Hepatocyte (in vitro differentiated cells): ENCODE measurements at regions not wholly inside any gene's neighbourhood (a gene's known extent, or its start where the extent isn't known, plus 50 kb on each side); places are given as distances from the start of the nearest gene placed in this dataset.

Experiments used
- DNase-seq: peaks from one replicate; pipeline ENCODE4 v3.0.0-alpha.2; 2016; ENCODE audit warnings: low spot score
- H2AFZ ChIP-seq: fragments of 200-600 bp; sonication (generic); 2 replicates; pipeline ENCODE4 v1.6.0; 2016; ENCODE audit warnings: antibody characterized with exemption, mild to moderate bottlenecking
- H3K27ac ChIP-seq: fragments of 200-600 bp; sonication (generic); 2 replicates; pipeline ENCODE4 v1.5.1; 2016; ENCODE audit warnings: mild to moderate bottlenecking
- H3K27me3 ChIP-seq: fragments of 200-600 bp; sonication (generic); 2 replicates; pipeline ENCODE4 v1.6.1; 2016
- H3K36me3 ChIP-seq: fragments of 200-600 bp; sonication (generic); replicated peaks from 2 replicates; pipeline ENCODE4 v1.5.1; 2016; ENCODE audit warnings: low read depth; ENCODE audit not compliant: insufficient read depth
- H3K4me1 ChIP-seq: fragments of 200-600 bp; sonication (generic); 2 replicates; pipeline ENCODE4 v1.5.1; 2016; ENCODE audit warnings: mild to moderate bottlenecking, moderate library complexity; ENCODE audit not compliant: insufficient read depth
- H3K4me2 ChIP-seq: fragments of 200-600 bp; sonication (generic); 2 replicates; pipeline ENCODE4 v1.6.0; 2016
- H3K4me3 ChIP-seq: fragments of 200-600 bp; sonication (generic); 2 replicates; pipeline ENCODE4 v1.5.1; 2016; ENCODE audit warnings: mild to moderate bottlenecking
- H3K79me2 ChIP-seq: fragments of 200-600 bp; sonication (generic); 2 replicates; pipeline ENCODE4 v1.6.0; 2017; ENCODE audit warnings: mild to moderate bottlenecking
- H3K9me2 ChIP-seq: fragments of 200-600 bp; sonication (generic); replicated peaks from 2 replicates; pipeline ENCODE4 v1.6.0; 2017; ENCODE audit warnings: mild to moderate bottlenecking; ENCODE audit not compliant: insufficient read depth
- H3K9me3 ChIP-seq: fragments of 200-600 bp; sonication (generic); 2 replicates; pipeline ENCODE4 v1.5.1; 2016; ENCODE audit warnings: low read depth, mild to moderate bottlenecking
- H4K20me1 ChIP-seq: fragments of 200-600 bp; sonication (generic); 2 replicates; pipeline ENCODE4 v1.6.0; 2016; ENCODE audit warnings: mild to moderate bottlenecking; ENCODE audit not compliant: insufficient read depth, poor library complexity, severe bottlenecking
- CTCF ChIP-seq: fragments of 200-600 bp; sonication (generic); IDR thresholded peaks from 2 replicates; pipeline ENCODE4 v1.5.1; 2016; ENCODE audit warnings: antibody characterized with exemption, mild to moderate bottlenecking; ENCODE audit not compliant: poor library complexity
- EZH2 ChIP-seq: fragments of 200-600 bp; sonication (generic); IDR thresholded peaks from 2 replicates; pipeline ENCODE4 v1.6.1; 2016; ENCODE audit warnings: antibody characterized with exemption, mild to moderate bottlenecking, borderline replicate concordance
- EZH2phosphoT487 ChIP-seq: fragments of 200-600 bp; sonication (generic); IDR thresholded peaks from one replicate; pipeline ENCODE4 v1.6.1; 2018; ENCODE audit warnings: antibody characterized with exemption, mild to moderate bottlenecking, low read depth, moderate library complexity; ENCODE audit not compliant: unreplicated experiment, severe bottlenecking
- WGBS: methylation state at CpG from one replicate; pipeline ENCODE4 v1.1.6; 2016; ENCODE audit warnings: low lambda C conversion rate; ENCODE audit errors: missing lambda C conversion rate; 5-methylcytosine and 5-hydroxymethylcytosine counted together

GRCh38 chr20:52614051-52614863 lies 357.9 kb upstream of the TSHZ2 start:
- Histone ChIP-seq H3K27me3 (no peaks in the 10 kb centered on the region), H3K9me3 (no peaks in the 10 kb centered on the region), H3K4me2 (no peak overlapping the region), H4K20me1 (no peaks in the 10 kb centered on the region), H3K79me2 (no peaks in the 10 kb centered on the region), H3K4me1 (no peaks in the 10 kb centered on the region), H3K9me2 (no peaks in the 10 kb centered on the region), H3K4me3 (no peak overlapping the region), H3K27ac (no peak overlapping the region), H2AFZ (no peak overlapping the region), H3K36me3 (no peaks in the 10 kb centered on the region)
- no peak for DNase-seq
- no peak for TF ChIP-seq EZH2phosphoT487
- 84% methylated on average over 3 of the region's 3 CpGs for WGBS

DNA sequence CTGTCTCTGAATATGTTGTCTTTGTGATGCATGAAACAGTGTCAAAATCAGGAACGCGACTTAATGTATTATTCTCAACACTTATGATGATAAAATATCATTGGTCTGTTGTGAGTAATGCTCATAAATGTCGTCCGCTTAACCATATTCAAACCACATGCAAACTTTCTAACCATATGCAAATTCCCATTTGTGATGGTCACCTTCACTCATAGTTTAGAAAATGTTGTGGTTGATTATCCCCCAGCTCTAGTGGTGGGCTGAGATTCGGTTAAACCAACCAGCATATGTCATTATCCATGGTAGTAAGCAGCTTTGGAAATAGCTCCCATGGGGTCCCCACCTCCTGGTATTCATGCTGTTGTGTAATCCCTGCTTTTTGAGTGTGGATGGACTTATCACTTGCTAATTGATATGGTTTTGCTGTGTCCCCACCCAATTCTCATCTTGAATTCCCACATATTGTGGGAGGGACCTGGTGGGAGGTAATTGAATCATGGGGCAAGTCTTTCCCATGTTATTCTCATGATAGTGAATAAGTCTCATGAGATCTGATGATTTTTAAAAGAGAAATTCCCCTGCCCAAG lies 360.0 kb upstream of the TSHZ2 start:
- Histone ChIP-seq H3K36me3 (no peaks in the 10 kb centered on the region), H3K4me1 (no peaks in the 10 kb centered on the region), H3K4me3 (no peak overlapping the region), H4K20me1 (no peaks in the 10 kb centered on the region), H3K27me3 (no peaks in the 10 kb centered on the region), H3K9me3 (no peaks in the 10 kb centered on the region), H3K79me2 (no peaks in the 10 kb centered on the region), H2AFZ (no peak overlapping the region), H3K27ac (no peak overlapping the region), H3K9me2 (no peaks in the 10 kb centered on the region), H3K4me2 (no peak overlapping the region)
- 93% methylated on average over 5 of the region's 5 CpGs for WGBS
- TF ChIP-seq EZH2 (no peak), CTCF (no peak), EZH2phosphoT487 (no peak)
- no peak for DNase-seq

GRCh38 chr20:52610749-52611148 lies 361.4 kb upstream of the TSHZ2 start:
- H3K27ac ChIP-seq: no peak overlapping the region
- no peaks in the 10 kb centered on the region for H4K20me1 ChIP-seq
- H3K4me3 ChIP-seq: no peak overlapping the region
- no peak for DNase-seq
- no peak overlapping the region for H3K4me2 ChIP-seq
- no peaks in the 10 kb centered on the region for H3K4me1 ChIP-seq
- no peaks in the 10 kb centered on the region for H3K79me2 ChIP-seq
- TF ChIP-seq EZH2phosphoT487: no peak
- no peak for TF ChIP-seq EZH2
- TF ChIP-seq CTCF: no peak
- H3K27me3 ChIP-seq: no peaks in the 10 kb centered on the region
- H3K9me2 ChIP-seq: no peaks in the 10 kb centered on the region
- H3K9me3 ChIP-seq: no peaks in the 10 kb centered on the region
- H3K36me3 ChIP-seq: no peaks in the 10 kb centered on the region
- H2AFZ ChIP-seq: no peak overlapping the region

- Histone ChIP-seq H3K27me3 (no peaks in the 10 kb centered on the region), H3K27ac (no peak overlapping the region), H3K4me2 (no peak overlapping the region), H3K79me2 (no peaks in the 10 kb centered on the region), H3K9me2 (no peaks in the 10 kb centered on the region), H3K36me3 (no peaks in the 10 kb centered on the region), H3K4me1 (no peaks in the 10 kb centered on the region), H3K9me3 (no peaks in the 10 kb centered on the region), H3K4me3 (no peak overlapping the region), H4K20me1 (no peaks in the 10 kb centered on the region), H2AFZ (no peak overlapping the region)
- TF ChIP-seq CTCF (no peak), EZH2phosphoT487 (no peak), EZH2 (no peak)
- WGBS: 77% methylated on average over 4 of the region's 4 CpGs
- no peak for DNase-seq
Observed at GRCh38 chr20:52601295-52601971, 370.7 kb upstream of the TSHZ2 start.
